GM18870 (cell line): ENCODE measurements at regions not wholly inside any gene's neighbourhood (a gene's known extent, or its start where the extent isn't known, plus 50 kb on each side); places are given as distances from the start of the nearest gene placed in this dataset.

ENCODE experiments used
- ATAC-seq: cut with Tn5 transposase; IDR thresholded peaks from one replicate; pipeline ENCODE4 v1.9.1; 2021; ENCODE audit warnings: moderate library complexity; ENCODE audit not compliant: unreplicated experiment

GRCh38 chr2:171225989-171226388, 65.3 kb upstream of the TLK1 start:
- no peak for ATAC-seq

- no peak for ATAC-seq
Observed at GRCh38 chr2:171225302-171225980, 64.7 kb upstream of the TLK1 start.

DNA sequence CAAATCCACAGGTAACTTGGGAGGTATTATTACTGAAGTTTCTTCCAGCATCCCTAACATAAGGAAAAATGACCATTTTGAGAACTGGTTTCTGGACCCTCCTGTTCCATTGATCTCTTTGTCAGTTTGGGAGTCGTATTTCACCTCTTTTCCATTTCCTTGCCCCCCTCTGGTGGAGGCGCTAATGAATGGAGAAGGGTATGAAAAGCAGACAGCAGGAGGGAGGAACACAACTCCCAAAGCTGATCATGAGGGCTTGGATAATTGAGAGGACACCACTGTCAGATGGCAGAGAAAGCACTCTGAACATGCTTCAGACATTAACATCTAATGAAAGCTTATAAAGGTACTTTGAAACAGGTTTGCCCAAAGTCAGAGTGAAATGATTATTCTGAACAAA, 56.6 kb upstream of the TLK1 start:
- no peak for ATAC-seq

DNA sequence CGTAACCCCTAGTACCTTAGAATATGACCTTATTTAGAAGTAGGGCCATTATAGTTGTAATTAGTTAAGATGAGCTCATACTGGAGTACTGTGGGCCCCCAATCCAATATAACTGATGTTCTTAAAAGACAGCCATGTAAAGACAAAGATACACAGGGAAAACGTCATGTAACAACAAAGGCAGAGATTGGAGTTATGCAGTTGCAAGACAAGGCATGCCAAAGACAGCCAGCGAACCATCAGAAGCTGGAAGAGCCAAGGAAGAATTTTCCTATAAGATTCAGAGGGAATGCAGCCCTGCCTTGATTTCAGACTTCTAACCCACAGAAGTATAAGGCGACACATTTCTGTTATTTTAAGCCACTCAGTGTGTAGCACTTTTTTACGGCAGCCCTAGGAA, 55.9 kb upstream of the TLK1 start:
- no peak for ATAC-seq

DNA sequence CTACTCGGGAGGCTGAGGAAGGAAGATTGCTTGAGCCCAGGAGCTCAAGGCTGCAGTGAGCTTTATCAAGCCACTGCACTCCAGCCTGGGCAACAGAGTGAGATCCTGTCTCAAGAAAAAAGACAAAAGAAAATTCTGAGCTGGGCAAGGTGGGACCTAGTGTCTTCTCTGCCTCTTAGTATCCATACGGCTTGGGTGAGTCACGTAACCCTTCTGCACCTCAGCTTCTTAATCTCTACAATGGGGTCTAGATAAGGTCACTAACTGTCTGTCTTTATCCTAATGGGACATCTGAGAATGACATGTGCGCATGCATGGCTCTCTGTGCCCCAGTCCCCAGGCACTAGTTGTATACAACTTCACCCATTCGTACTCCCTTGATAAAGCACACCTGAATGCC, 53.4 kb upstream of the TLK1 start:
- ATAC-seq, result no peak

GRCh38 chr2:171210864-171211431, 50.3 kb upstream of the TLK1 start:
- peak; percentile 67 for ATAC-seq
